Caco-2 (cell line): ENCODE measurements at regions not wholly inside any gene's neighbourhood (a gene's known extent, or its start where the extent isn't known, plus 50 kb on each side); places are given as distances from the start of the nearest gene placed in this dataset.

Experiments used
- BruUV-seq: library from RNA; stranded (reverse); fragments of 400-500 nt; replicated peaks from 2 replicates; lab custom pipeline; 2021; lab: Mats Ljungman, UMichigan
- CTCF ChIA-PET: fragments of 300-600 bp; sonication (Branson Sonifier 250); formaldehyde crosslinking; loops from one replicate; lab custom pipeline; 2022; ENCODE audit warnings: antibody characterized with exemption; lab: Charles Lee
- POLR2A ChIA-PET: fragments of 300-600 bp; sonication (Branson Sonifier 250); formaldehyde crosslinking; loops from one replicate; lab custom pipeline; 2022; ENCODE audit warnings: antibody characterized with exemption; lab: Charles Lee
- DNase-seq, 2 experiments: peaks; one replicate each; pipeline versions ENCODE4 v3.0.0 to v3.0.0-alpha.2; 2020 to 2022
- H3K27me3 ChIP-seq: replicated peaks from 2 replicates; pipeline ENCODE4 v1.6.0; 2011; ENCODE audit warnings: low read length; ENCODE audit not compliant: control insufficient read depth, insufficient read depth
- H3K36me3 ChIP-seq: 2 replicates; pipeline ENCODE4 v1.5.1; 2011; ENCODE audit warnings: low read length; ENCODE audit not compliant: control insufficient read depth, insufficient read depth
- H3K4me1 ChIP-seq: fragments of 250-450 bp; sonication (Bioruptor Pico); 2 replicates; pipeline ENCODE4 v1.5.1; 2020; ENCODE audit warnings: mild to moderate bottlenecking
- H3K4me3 ChIP-seq: 2 replicates; pipeline ENCODE4 v1.5.1; 2011; ENCODE audit warnings: low read depth, mild to moderate bottlenecking, control low read depth, low read length
- H3K9me3 ChIP-seq: fragments of 250-450 bp; sonication (Bioruptor Pico); 2 replicates; pipeline ENCODE4 v1.5.1; 2020; ENCODE audit warnings: mild to moderate bottlenecking, moderate library complexity
- H3K27ac Mint-ChIP-seq: one replicate; pipeline ENCODE4 v1.8.0; 2022; ENCODE audit warnings: mixed read lengths; ENCODE audit not compliant: unreplicated experiment
- H3K27me3 Mint-ChIP-seq: one replicate; pipeline ENCODE4 v1.8.0; 2022; ENCODE audit warnings: mixed read lengths; ENCODE audit not compliant: insufficient read depth, unreplicated experiment
- H3K36me3 Mint-ChIP-seq: one replicate; pipeline ENCODE4 v1.8.0; 2022; ENCODE audit warnings: mild to moderate bottlenecking, mixed read lengths; ENCODE audit not compliant: insufficient read depth, unreplicated experiment
- H3K4me1 Mint-ChIP-seq: one replicate; pipeline ENCODE4 v1.8.0; 2022; ENCODE audit warnings: low read depth, mixed read lengths; ENCODE audit not compliant: unreplicated experiment
- H3K4me3 Mint-ChIP-seq: one replicate; pipeline ENCODE4 v1.8.0; 2022; ENCODE audit warnings: mild to moderate bottlenecking, moderate library complexity, mixed read lengths; ENCODE audit not compliant: unreplicated experiment
- H3K9me3 Mint-ChIP-seq: one replicate; pipeline ENCODE4 v1.8.0; 2022; ENCODE audit warnings: mixed read lengths; ENCODE audit not compliant: unreplicated experiment
- CTCF ChIP-seq, 2 experiments: fragments of 200-600 bp in 1 of 2; IDR thresholded peaks; 1 replicate in 1 of 2; 2 replicates in 1 of 2; pipeline versions ENCODE4 v1.5.1 to v1.8.0; 2011 to 2022; ENCODE audit warnings: antibody characterized with exemption in 1 of 2, control low read depth in 1 of 2, inconsistent platforms in 1 of 2, low read depth in 1 of 2, low read length in 1 of 2, mild to moderate bottlenecking in 1 of 2, moderate library complexity in 1 of 2; ENCODE audit not compliant: insufficient read depth in 1 of 2, severe bottlenecking in 1 of 2, unreplicated experiment in 1 of 2
- intact Hi-C: fragments of 100-400 bp; cut with micrococcal nuclease; formaldehyde crosslinking; loops from one replicate; pipeline ENCODE4 v1.10.0; 2022; ENCODE audit not compliant: unreplicated experiment

- H3K27me3 Mint-ChIP-seq = no peaks in the 10 kb centered on the region
- no peak for DNase-seq
- H3K27ac Mint-ChIP-seq = no peak overlapping the region
- Histone ChIP-seq H3K27me3 (no peaks in the 10 kb centered on the region), H3K36me3 (no peaks in the 10 kb centered on the region), H3K9me3 (no peaks in the 10 kb centered on the region), H3K4me1 (peaks cover 30% of the 10 kb centered on the region), H3K4me3 (no peak overlapping the region)
- H3K4me3 Mint-ChIP-seq = no peak overlapping the region
- intact Hi-C loops = loop anchor here (10.0 kb wide), 1 partner anchor 180 kb away; no protein-coding TSS in a partner anchor
- peaks cover 20% of the 10 kb centered on the region for H3K9me3 Mint-ChIP-seq
- POLR2A ChIA-PET = no interaction called here
- H3K36me3 Mint-ChIP-seq = peaks cover 6% of the 10 kb centered on the region
- no peak for TF ChIP-seq CTCF (IDR thresholded peaks at IDR 0.05; ENCODE audit: insufficient read depth in 1 of 2, low read depth in 1 of 2, low read length in 1 of 2, severe bottlenecking in 1 of 2, unreplicated experiment in 1 of 2)
- H3K4me1 Mint-ChIP-seq = peaks cover 14% of the 10 kb centered on the region
- BruUV-seq = no TSS peak
- CTCF ChIA-PET = no interaction called here
Observed at GRCh38 chr1:98184856-98185255, 264.0 kb upstream of the DPYD start.

GRCh38 chr1:98181036-98181764, 260.4 kb upstream of the DPYD start:
- peaks cover 26% of the 10 kb centered on the region for H3K4me1 Mint-ChIP-seq

GRCh38 chr1:98179151-98179773, 258.4 kb upstream of the DPYD start:
- ChIA-PET POLR2A (no interaction called here), CTCF (no interaction called here)
- intact Hi-C loops = no loop called here
- H3K4me1 Mint-ChIP-seq = peaks cover 26% of the 10 kb centered on the region
- Histone ChIP-seq H3K36me3 (no peaks in the 10 kb centered on the region), H3K4me1 (peaks cover 51% of the 10 kb centered on the region), H3K4me3 (no peak overlapping the region), H3K27me3 (no peaks in the 10 kb centered on the region), H3K9me3 (no peaks in the 10 kb centered on the region)
- no TSS peak for BruUV-seq
- H3K27me3 Mint-ChIP-seq = no peaks in the 10 kb centered on the region
- H3K27ac Mint-ChIP-seq = peak overlapping the region; percentile 84
- H3K4me3 Mint-ChIP-seq = no peak overlapping the region
- H3K9me3 Mint-ChIP-seq = peaks cover 10% of the 10 kb centered on the region
- DNase-seq = no peak
- peaks cover 6% of the 10 kb centered on the region for H3K36me3 Mint-ChIP-seq
- no peak for TF ChIP-seq CTCF (IDR thresholded peaks at IDR 0.05; ENCODE audit: insufficient read depth in 1 of 2, low read depth in 1 of 2, low read length in 1 of 2, severe bottlenecking in 1 of 2, unreplicated experiment in 1 of 2)

More at GRCh38 chr1:98181036-98181764, 260.4 kb upstream of the DPYD start:
- Mint-ChIP-seq H3K9me3 (peaks cover 10% of the 10 kb centered on the region), H3K27me3 (no peaks in the 10 kb centered on the region), H3K36me3 (peaks cover 6% of the 10 kb centered on the region), H3K27ac (peak overlapping the region; percentile 89), H3K4me3 (peak overlapping the region; percentile 20)
- ChIA-PET POLR2A (no interaction called here), CTCF (no interaction called here)
- Histone ChIP-seq H3K4me1 (peaks cover 51% of the 10 kb centered on the region), H3K27me3 (no peaks in the 10 kb centered on the region), H3K9me3 (no peaks in the 10 kb centered on the region), H3K36me3 (no peaks in the 10 kb centered on the region), H3K4me3 (no peak overlapping the region)
- no TSS peak for BruUV-seq
- no peak for TF ChIP-seq CTCF (IDR thresholded peaks at IDR 0.05; ENCODE audit: insufficient read depth in 1 of 2, low read depth in 1 of 2, low read length in 1 of 2, severe bottlenecking in 1 of 2, unreplicated experiment in 1 of 2)
- intact Hi-C loops = loop anchor here (1.0 to 10.0 kb wide), 7 partner anchors 24 to 277 kb away; no protein-coding TSS in a partner anchor
- DNase-seq = peak; percentile 48 to 49
